WTC11 (cell line): ENCODE measurements at regions not wholly inside any gene's neighbourhood (a gene's known extent, or its start where the extent isn't known, plus 50 kb on each side); places are given as distances from the start of the nearest gene placed in this dataset.

Experiments
- ATAC-seq: fragments of 200-7000 bp; cut with Tn5 transposase; 2 replicates; pipeline ENCODE4 v1.10.0; 2021; ENCODE audit warnings: mild to moderate bottlenecking, moderate library complexity
- CTCF ChIA-PET: fragments of 300-600 bp; sonication (Branson Sonifier 250); formaldehyde crosslinking; loops from one replicate; lab custom pipeline; 2021; ENCODE audit warnings: antibody characterized with exemption; lab: Charles Lee
- POLR2A ChIA-PET: fragments of 350-600 bp; sonication (Branson Sonifier 250); formaldehyde crosslinking; loops from one replicate; lab custom pipeline; 2021; ENCODE audit warnings: antibody characterized with exemption; lab: Charles Lee
- DNase-seq: peaks from one replicate; pipeline ENCODE4 v3.0.0; 2021; ENCODE audit warnings: low spot score
- H3K27ac Mint-ChIP-seq: 2 replicates; pipeline ENCODE4 v1.8.0; 2021; ENCODE audit warnings: mixed read lengths
- H3K27me3 Mint-ChIP-seq: 2 replicates; pipeline ENCODE4 v1.8.0; 2021; ENCODE audit warnings: low read depth, mild to moderate bottlenecking, moderate library complexity, mixed read lengths
- H3K36me3 Mint-ChIP-seq: 2 replicates; pipeline ENCODE4 v1.8.0; 2021; ENCODE audit warnings: mixed read lengths
- H3K4me1 Mint-ChIP-seq: 2 replicates; pipeline ENCODE4 v1.8.0; 2022; ENCODE audit warnings: mixed read lengths
- H3K4me3 Mint-ChIP-seq: 2 replicates; pipeline ENCODE4 v1.8.0; 2021; ENCODE audit warnings: mild to moderate bottlenecking, moderate library complexity, mixed read lengths
- H3K9me3 Mint-ChIP-seq: 2 replicates; pipeline ENCODE4 v1.8.0; 2021; ENCODE audit warnings: mixed read lengths
- ARID4B ChIP-seq: sonication (generic); formaldehyde crosslinking; IDR thresholded peaks from 2 replicates; pipeline ENCODE4 v1.8.0; 2023; ENCODE audit warnings: missing genetic modification reagents, mild to moderate bottlenecking, borderline replicate concordance
- CREB1 ChIP-seq: sonication (generic); formaldehyde crosslinking; IDR thresholded peaks from 2 replicates; pipeline ENCODE4 v1.8.0; 2023; ENCODE audit warnings: mild to moderate bottlenecking, missing genetic modification reagents
- E2F1 ChIP-seq: sonication (generic); formaldehyde crosslinking; IDR thresholded peaks from 2 replicates; pipeline ENCODE4 v1.8.0; 2022; ENCODE audit warnings: mild to moderate bottlenecking, missing genetic modification reagents
- ELF4 ChIP-seq: sonication (generic); formaldehyde crosslinking; IDR thresholded peaks from 2 replicates; pipeline ENCODE4 v1.8.1; 2022; ENCODE audit warnings: low read depth, mild to moderate bottlenecking, moderate library complexity, missing genetic modification reagents
- ESRRA ChIP-seq: sonication (generic); formaldehyde crosslinking; IDR thresholded peaks from 2 replicates; pipeline ENCODE4 v1.8.1; 2022; ENCODE audit warnings: mild to moderate bottlenecking, missing genetic modification reagents, borderline replicate concordance
- GABPB1 ChIP-seq: sonication (generic); formaldehyde crosslinking; IDR thresholded peaks from 2 replicates; pipeline ENCODE4 v1.8.1; 2023; ENCODE audit warnings: mild to moderate bottlenecking, missing genetic modification reagents
- GTF2I ChIP-seq: fragments of 250-450 bp; sonication (Bioruptor Pico); conservative IDR thresholded peaks from 2 replicates; pipeline ENCODE4 v1.4.0; 2021; ENCODE audit warnings: mild to moderate bottlenecking
- JAZF1 ChIP-seq: fragments of 250-450 bp; sonication (Bioruptor Pico); IDR thresholded peaks from 2 replicates; pipeline ENCODE4 v1.9.0; 2021; ENCODE audit warnings: moderate library complexity, mild to moderate bottlenecking, inconsistent platforms
- KAT7 ChIP-seq: sonication (generic); formaldehyde crosslinking; IDR thresholded peaks from 2 replicates; pipeline ENCODE4 v1.8.1; 2023; ENCODE audit warnings: missing genetic modification reagents, mild to moderate bottlenecking, borderline replicate concordance
- MXD4 ChIP-seq: fragments of 250-450 bp; sonication (Bioruptor Pico); IDR thresholded peaks from 2 replicates; pipeline ENCODE4 v1.8.0; 2021; ENCODE audit warnings: mild to moderate bottlenecking, moderate library complexity, borderline replicate concordance
- PREB ChIP-seq: sonication (generic); formaldehyde crosslinking; IDR thresholded peaks from 2 replicates; pipeline ENCODE4 v1.8.1; 2022; ENCODE audit warnings: mild to moderate bottlenecking, missing genetic modification reagents, moderate library complexity, borderline replicate concordance
- SOX15 ChIP-seq: fragments of 250-450 bp; sonication (Bioruptor Pico); IDR thresholded peaks from 2 replicates; pipeline ENCODE4 v1.9.0; 2021; ENCODE audit warnings: mild to moderate bottlenecking
- TP53 ChIP-seq: sonication (generic); formaldehyde crosslinking; IDR thresholded peaks from 2 replicates; pipeline ENCODE4 v1.8.1; 2023; ENCODE audit warnings: mild to moderate bottlenecking, missing genetic modification reagents
- ZNF671 ChIP-seq: fragments of 250-450 bp; sonication (Bioruptor Pico); IDR thresholded peaks from 2 replicates; pipeline ENCODE4 v1.8.0; 2021; ENCODE audit warnings: mild to moderate bottlenecking
- TF ChIP-seq, protein P1 (sequence below): fragments of 250-450 bp; sonication (Bioruptor Pico); IDR thresholded peaks from 2 replicates; pipeline ENCODE4 v1.9.0; 2021; ENCODE audit warnings: moderate library complexity, mild to moderate bottlenecking, inconsistent platforms, borderline replicate concordance
- TF ChIP-seq, protein P2 (sequence below): sonication (generic); formaldehyde crosslinking; IDR thresholded peaks from 2 replicates; pipeline ENCODE4 v1.8.1; 2023; ENCODE audit warnings: mild to moderate bottlenecking, missing genetic modification reagents, moderate library complexity
- TF ChIP-seq, protein P3 (sequence below): sonication (generic); formaldehyde crosslinking; IDR thresholded peaks from 2 replicates; pipeline ENCODE4 v1.8.1; 2023; ENCODE audit warnings: mild to moderate bottlenecking, missing genetic modification reagents

GRCh38 chrX:21181232-21181853, 192.9 kb upstream of the CNKSR2 start (continued):
- TF ChIP-seq ESRRA (CRISPR knock-in tag) = no peak
- TF ChIP-seq CREB1 = no peak
- TF ChIP-seq, all 79 proteins: peak for 0

DNA sequence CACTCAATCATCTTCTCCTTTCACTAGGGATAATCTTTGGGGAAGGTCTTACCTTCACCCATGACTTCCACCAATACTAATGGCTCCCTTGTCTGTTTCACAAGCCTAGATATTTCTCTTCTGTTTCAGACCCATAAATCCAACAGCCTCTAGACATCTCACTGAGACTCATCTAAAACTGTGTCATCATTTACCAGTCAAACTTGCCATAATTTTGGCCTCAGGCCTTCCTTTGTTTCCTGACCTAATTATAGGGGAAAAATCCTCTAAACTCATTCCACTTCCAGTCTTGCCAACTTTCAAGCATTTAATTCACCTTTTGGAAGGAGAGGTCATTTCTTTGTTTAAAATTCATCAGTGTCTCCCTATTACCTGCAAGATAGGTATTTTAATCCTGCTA, 181.0 kb upstream of the CNKSR2 start:
- DNase-seq (no peak), ATAC-seq (no peak)
- no peak overlapping the region for H3K27ac Mint-ChIP-seq
- no peaks in the 10 kb centered on the region for H3K27me3 Mint-ChIP-seq
- TF ChIP-seq ARID4B (CRISPR knock-in tag) (no peak), GTF2I (CRISPR knock-in tag) (no peak), TP53 (CRISPR knock-in tag) (no peak), SOX15 (no peak), JAZF1 (CRISPR knock-in tag) (no peak), ELF4 (CRISPR knock-in tag) (no peak), ZNF671 (CRISPR knock-in tag) (no peak), KAT7 (CRISPR knock-in tag) (no peak), PREB (CRISPR knock-in tag) (no peak)
- TF ChIP-seq, protein P1, sequence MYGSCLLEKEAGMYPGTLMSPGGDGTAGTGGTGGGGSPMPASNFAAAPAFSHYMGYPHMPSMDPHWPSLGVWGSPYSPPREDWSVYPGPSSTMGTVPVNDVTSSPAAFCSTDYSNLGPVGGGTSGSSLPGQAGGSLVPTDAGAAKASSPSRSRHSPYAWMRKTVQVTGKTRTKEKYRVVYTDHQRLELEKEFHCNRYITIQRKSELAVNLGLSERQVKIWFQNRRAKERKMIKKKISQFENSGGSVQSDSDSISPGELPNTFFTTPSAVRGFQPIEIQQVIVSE (CRISPR knock-in tag) = no peak
- H3K9me3 Mint-ChIP-seq = peaks cover 5% of the 10 kb centered on the region; the same call in 1 of the 2 replicates
- CTCF ChIA-PET = no interaction called here
- H3K36me3 Mint-ChIP-seq = no peaks in the 10 kb centered on the region
- H3K4me3 Mint-ChIP-seq = no peak overlapping the region
- POLR2A ChIA-PET = no interaction called here
- no peaks in the 10 kb centered on the region for H3K4me1 Mint-ChIP-seq

DNA sequence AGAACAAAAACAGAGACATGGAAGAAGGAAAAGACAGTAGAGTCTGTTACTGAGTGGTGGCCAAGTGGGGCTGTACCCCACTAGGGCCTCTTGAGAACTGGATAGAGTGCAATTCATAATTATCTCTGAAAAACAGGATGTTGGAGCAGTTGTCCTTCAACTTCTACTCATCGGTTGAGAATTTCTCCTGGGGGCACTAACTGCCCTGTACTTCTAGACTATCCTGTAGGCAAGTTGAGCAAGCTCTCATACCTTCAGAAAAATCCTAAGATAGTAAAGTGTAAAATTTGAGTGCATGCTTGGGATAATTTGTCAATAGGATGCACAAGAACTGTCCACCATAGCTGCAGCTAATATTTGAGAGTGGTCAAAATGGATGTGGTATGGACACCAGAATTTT, 179.7 kb upstream of the CNKSR2 start:
- DNase-seq (no peak), ATAC-seq (no peak)
- H3K9me3 Mint-ChIP-seq = no peaks in the 10 kb centered on the region
- no peak overlapping the region for H3K4me3 Mint-ChIP-seq
- H3K36me3 Mint-ChIP-seq = no peaks in the 10 kb centered on the region
- no peaks in the 10 kb centered on the region for H3K4me1 Mint-ChIP-seq
- H3K27ac Mint-ChIP-seq = no peak overlapping the region
- H3K27me3 Mint-ChIP-seq = no peaks in the 10 kb centered on the region
- ChIA-PET CTCF (no interaction called here), POLR2A (no interaction called here)
- TF ChIP-seq E2F1 (no peak), MXD4 (CRISPR knock-in tag) (no peak), GABPB1 (CRISPR knock-in tag) (no peak), ARID4B (CRISPR knock-in tag) (no peak)
- TF ChIP-seq, protein P2, sequence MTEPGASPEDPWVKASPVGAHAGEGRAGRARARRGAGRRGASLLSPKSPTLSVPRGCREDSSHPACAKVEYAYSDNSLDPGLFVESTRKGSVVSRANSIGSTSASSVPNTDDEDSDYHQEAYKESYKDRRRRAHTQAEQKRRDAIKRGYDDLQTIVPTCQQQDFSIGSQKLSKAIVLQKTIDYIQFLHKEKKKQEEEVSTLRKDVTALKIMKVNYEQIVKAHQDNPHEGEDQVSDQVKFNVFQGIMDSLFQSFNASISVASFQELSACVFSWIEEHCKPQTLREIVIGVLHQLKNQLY = no peak
- TF ChIP-seq, protein P3, sequence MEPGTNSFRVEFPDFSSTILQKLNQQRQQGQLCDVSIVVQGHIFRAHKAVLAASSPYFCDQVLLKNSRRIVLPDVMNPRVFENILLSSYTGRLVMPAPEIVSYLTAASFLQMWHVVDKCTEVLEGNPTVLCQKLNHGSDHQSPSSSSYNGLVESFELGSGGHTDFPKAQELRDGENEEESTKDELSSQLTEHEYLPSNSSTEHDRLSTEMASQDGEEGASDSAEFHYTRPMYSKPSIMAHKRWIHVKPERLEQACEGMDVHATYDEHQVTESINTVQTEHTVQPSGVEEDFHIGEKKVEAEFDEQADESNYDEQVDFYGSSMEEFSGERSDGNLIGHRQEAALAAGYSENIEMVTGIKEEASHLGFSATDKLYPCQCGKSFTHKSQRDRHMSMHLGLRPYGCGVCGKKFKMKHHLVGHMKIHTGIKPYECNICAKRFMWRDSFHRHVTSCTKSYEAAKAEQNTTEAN (CRISPR knock-in tag) = no peak
